ENCODE measurements at regions not wholly inside any gene's neighbourhood (a gene's known extent, or its start where the extent isn't known, plus 50 kb on each side); places are given as distances from the start of the nearest gene placed in this dataset.

GRCh38 chr6:12661432-12662089 is 55.0 kb upstream of the PHACTR1 start:
- TF ChIP-seq CTCF (conservative IDR thresholded peaks at IDR 0.05) (no peak), ZFX (IDR thresholded peaks at IDR 0.05) (no peak)

Measured in C4-2B (cell line).